NCI-H510A treated with DMSO at 0.1 percent for 48 hours (cell line): ENCODE measurements at regions not wholly inside any gene's neighbourhood (a gene's known extent, or its start where the extent isn't known, plus 50 kb on each side); places are given as distances from the start of the nearest gene placed in this dataset.
"Not testable (repeated sequence)": the region's sequence is repeated elsewhere in the genome, so short reads cannot be mapped to it uniquely, and the experiment has no call there.

Experiments
- DNase-seq: peaks from one replicate; lab custom pipeline; 2025; lab: John Stamatoyannopoulos, UW

DNA sequence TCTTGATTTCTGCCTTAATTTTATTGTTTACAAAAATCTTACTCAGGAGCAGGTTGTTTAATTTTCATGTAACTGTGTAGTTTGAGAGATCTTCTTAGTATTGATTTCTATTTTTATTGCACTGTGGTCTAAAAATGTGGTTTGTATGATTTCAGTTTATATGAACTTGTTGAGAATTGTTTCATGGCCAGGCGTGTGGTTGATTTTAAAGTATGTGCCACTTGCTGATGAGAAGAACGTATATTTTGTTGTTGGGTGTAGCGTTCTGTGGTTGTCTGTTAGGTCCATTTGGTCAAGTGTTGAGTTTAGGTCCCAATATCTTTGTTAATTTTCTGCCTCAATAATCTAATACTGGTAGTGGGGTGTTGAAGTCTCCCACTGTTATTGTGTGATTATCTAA, 996.8 kb downstream of the PCDH19 start:
- DNase-seq = no peak

DNA sequence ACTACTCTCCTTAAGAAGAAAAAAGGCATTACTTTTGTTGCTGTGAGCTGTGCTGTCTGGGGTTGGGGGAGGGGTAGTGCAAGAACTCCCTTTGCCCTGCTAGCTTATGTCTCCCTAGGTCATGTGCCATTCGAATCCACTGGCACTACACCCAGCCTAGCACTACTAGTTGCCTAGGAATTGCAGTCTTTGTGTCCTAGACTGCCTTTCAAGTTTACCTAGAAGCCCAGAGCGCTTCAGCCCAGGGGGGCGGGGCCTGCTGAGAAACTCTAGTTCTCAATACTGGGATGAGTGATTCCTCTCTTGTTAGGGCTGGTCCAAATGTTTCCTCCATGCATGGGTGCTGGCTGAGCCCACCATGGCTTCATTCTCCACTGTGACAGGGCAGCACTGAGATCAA, 1011.5 kb downstream of the PCDH19 start:
- no peak for DNase-seq

DNA sequence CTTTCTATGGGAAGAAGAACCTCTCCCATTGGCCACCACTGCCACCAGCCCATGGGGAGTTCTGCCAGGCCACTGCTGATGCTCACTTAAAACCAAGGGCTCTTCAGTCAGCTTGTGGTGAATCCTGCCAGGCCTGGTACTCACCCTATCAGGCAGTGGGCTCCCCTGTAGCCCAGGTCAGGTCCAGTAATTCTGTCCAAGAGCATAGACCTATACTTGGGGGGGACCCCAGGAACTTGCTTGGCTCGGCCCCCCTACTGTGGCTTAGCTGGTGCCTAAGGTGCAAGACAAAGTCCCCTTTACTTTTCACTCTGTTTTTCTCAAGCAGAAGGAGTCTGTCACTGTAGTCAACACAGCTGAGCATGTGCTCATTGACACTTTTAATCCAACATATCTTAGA, 1012.2 kb downstream of the PCDH19 start:
- no peak for DNase-seq

DNA sequence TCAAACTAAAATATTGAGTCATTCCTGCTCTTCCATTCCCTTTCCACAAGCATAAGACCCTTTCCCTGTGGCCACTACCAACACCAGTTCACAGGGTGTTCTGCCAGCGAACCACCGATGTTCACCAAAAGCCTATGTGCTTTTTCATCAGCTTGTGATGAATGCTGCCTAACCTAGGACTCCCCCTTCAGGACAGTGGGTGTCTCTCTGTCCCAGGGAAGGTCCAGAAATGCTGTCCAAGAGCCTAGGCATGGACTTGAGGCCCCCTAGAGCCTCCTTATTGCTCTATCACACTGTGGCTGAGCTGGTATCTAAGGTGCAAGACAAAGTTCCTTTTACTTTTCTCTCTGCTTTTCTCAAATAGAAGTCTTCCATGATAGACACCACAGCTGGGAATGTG, 1015.6 kb downstream of the PCDH19 start:
- no peak for DNase-seq

DNA sequence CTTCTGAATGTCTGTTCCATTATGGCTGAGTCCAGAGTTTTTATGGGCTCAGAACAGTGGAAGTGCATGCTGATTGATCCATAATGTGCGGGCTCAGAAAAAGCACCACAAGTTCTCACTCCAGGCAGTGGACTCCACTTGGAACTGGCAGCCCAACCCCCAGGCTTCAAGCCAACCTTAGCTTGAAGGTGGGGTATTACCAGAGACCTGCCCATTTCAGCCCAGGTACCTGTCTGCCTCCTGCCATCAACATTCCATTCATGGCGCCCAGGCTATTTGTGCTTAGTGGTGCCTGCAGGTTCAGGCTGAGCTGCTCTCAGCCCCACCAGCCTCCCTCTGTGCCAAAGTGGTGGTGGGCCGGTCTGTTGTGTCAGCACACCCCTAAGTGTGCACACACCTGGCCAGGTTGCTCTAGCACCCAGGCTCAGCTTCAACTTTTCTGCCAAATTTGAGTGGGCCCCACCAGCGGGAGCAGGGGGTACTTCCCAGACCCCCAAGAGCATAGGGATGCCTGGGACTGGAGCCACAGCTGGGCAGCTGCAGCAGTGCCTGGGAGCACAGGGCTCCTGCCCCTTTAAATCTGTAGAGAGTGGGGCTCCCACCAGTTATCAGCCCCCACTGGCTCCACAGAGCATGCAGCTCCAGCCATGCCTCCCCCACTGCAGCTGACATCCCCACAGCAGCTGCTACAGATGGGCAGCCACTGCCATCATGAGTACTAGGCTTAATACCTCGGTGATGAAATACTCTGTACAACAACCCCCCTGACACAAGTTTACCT, 1025.3 kb downstream of the PCDH19 start:
- no peak for DNase-seq

DNA sequence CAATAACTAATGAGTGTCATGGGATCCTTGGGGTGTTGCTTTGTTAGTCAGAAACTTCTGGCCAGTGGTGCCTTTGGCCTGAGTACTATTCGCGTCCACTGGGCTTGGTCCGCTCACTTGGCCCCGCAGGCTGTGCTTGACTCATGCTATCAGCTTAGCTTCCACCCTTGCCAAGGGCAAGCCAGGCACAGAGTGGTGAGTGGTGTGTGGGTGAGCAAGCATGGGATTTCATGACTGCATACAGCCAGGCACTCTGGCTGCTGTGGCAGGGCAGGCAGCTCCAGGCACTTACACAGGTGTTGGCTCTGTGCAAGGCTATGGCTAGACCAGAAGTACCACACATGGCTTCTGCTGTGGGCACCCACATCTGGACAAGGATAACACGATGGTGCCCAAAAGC, 1026.3 kb downstream of the PCDH19 start:
- no peak for DNase-seq

DNA sequence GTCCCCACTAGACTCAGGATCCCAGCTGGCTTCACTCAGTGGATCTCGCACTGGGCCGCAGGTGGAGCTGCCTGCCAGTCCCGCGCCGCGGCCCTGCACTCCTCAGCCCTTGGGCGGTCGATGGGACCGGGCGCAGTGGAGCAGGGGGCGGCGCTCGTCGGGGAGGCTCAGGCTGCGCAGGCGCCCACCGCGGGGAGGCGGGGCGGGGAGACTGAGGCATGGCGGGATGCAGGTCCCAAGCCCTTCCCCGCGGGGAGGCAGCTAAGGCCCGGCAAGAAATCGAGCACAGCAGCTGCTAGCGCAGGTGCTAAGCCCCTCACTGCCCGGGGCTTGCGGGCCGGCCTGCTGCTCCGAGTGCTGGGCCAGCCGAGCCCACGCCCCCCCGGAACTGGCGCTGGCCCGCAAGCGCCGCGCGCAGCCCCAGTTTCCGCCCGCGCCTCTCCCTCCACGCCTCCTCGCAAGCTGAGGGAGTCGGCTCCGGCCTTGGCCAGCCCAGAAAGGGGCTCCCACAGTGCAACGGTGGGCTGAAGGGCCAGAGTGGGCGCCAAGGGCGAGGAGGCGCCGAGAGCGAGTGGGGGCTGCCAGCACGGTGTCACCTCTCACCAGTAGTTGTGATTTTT, 1038.0 kb downstream of the PCDH19 start:
- peak; percentile 27 for DNase-seq

DNA sequence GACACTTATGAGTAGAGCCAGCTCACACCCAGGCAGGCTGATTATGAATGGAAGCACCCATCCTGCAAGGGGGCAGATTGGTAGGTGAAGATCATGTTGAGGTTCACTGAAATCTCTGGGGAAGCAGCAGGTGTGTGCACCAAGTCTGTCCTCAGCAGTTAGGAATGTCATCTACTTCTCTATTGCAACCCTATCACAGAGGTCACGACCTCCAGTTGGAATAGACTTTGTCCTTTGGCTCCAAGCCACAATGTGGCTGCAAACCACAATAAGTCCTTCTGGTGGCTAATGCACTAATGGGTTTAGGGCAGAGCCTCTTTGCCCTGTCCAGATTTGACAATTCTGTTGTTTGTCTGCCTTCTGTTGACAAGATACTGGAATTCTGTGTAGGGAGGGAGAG, 1056.7 kb downstream of the PCDH19 start:
- no peak for DNase-seq

DNA sequence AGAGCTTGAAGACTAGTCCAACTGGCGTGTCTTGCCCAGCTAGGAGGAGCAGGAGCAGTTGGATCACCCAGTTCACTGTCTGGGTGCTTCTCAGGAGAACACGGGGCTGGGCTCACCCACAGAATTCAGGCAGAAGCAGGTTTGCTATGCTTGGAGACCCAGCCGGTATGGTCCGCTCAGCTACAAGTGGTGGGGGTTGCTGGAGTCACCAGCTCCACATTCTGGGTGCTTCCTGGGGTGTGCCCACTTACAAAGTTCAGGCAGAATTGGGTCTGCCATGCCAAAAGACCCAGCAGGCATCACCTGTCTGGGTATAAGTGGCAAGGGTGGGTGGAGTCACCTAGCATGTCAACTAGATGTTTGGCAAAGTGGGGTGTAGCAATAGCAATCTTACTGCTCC, 1061.8 kb downstream of the PCDH19 start:
- DNase-seq = no peak

DNA sequence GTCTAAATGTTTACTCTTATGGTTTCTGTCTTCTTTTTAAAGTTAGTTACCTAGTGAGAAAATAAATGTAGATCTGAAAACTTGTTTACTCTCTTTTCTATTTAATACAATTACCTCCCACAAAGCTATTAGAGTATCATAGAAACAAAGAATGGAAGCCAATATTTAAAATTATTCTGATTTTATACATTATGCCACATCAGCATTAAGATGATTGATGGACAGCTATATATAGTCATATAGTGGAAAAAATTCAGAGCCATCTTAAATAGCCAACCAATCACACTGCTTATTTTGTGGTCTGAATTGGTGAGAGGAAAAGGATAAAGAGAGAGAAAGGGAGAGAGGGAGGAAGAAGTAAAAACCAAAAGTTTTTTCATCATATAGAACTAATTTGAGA, 1101.8 kb downstream of the PCDH19 start:
- DNase-seq = no peak

DNA sequence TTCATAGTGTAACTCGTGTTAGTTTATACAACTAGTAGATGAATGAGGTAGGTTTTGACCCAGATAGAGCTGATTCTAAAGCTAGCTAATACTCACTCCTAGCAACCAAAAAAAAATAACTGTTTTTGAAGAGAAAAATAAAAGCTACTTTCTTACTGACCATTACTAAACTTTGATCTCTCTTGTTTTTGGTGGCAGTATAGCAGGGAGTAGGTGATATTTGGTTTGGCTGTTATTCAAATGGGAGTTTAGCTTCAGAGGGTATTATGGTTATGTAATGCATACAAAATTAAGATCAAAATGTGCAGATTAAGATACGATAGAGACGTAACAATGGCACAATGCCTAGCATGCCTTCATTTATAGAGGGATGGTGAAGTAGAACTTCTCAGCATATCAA, 1104.5 kb downstream of the PCDH19 start:
- no peak for DNase-seq

DNA sequence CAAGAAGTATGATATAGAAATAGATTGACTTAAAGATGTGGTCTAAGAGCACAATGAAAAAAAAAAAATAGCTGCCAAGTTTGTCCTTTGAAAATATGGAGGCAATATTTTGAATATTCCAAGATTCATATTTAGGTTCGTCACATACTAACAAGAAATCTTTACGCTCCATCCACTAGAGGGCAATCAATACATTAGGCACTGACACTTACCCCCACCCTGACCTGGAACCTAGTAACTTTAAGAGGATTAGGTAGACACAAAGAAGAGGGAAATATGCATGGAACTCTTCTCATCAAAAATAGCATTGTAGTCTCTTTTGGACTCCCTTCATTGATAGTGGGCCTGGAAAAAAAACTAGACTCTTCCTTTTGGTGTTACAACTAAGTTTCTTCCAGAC, 1108.1 kb downstream of the PCDH19 start:
- peak; percentile 53 for DNase-seq

DNA sequence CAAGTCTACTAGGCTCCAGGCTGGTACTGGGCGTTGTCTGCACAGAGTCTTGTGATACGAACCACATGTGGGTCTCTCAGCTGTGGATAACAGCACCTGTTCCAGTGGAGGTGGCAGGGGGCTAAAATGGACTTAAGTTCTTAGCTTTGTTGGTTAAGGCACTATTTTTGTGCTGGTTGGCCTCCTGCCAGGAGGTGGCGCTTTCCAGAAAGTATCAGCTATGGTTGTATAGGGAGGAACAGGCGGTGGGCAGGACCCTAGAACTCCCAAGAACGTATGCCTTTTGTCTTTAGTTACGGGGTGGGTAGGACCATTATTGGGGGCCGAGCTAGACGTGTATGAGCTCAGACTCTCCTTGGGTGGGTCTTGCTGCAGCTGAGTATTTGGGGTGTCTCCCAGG, 1138.4 kb downstream of the PCDH19 start:
- no peak for DNase-seq

DNA sequence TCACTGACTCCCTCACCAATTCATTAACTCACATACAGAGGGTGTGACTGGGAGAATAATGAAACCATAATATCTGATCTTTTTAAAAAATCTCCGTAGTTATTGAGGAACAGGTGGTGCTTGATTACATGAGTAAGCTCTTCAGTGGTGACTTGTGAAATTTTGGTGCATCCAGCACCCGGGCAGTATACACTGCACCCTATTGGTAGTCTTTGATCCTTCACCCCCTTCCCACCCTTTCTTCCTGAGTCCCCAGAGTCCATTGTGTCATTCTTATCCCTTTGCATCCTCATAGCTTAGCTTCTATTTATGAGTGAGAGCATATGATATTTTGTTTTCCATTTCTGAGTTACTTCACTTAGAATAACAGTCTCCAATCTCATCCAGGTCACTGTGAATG, 1143.8 kb downstream of the PCDH19 start:
- no peak for DNase-seq

DNA sequence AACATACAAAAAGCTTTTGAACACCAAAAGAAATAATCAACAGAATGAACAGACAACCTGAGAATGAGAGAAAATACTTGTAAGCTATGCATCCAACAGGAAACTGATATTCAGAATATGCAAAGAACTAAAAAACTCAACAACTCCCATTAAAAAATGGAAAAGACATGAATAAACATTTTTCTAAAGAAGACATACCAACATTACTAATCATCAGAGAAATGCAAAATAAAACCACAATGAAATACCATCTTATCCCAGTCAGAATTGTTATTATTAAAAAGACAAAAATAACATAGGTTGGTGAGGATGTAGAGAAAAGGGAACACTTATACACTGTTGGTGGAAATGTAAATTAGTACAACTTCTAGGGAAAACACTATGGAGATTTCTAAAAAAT, 1161.9 kb downstream of the PCDH19 start:
- no peak for DNase-seq

DNA sequence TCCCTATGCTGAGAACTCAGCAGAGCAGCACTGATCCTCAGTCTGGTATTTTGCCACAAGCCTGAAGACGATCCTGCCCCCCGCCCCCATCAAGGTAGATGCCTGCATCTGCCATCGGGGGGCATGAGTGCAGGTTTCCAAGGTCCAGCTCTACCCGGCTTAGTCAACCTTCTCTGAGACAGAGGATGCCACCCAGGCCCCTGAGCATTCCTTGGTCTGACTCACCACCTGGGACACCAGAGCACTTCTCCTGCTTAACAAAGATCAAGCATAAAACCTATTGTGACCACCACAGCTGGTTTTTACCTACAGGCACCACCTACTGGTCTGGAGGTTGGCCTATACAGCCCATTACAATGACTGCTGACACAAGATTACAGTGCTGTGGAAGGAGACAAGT, 1168.1 kb downstream of the PCDH19 start:
- no peak for DNase-seq

DNA sequence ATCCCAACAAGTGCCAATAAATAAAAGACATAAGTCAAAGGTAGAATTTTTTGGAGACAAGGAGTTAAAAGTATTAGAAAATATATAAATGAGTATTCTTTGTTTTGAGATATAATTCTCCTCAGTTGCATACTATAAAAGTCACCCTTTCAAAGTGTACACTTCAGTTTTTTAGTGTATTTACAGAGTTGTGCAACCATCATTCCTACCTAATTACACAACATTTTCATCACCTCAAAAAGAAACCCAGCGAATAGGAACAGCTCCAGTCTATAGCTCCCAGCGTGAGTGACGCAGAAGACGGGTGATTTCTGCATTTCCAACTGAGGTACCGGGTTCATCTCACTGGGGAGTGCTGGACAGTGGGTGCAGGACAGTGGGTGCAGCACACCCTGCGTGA, 1175.7 kb downstream of the PCDH19 start:
- not testable (repeated sequence) for DNase-seq

DNA sequence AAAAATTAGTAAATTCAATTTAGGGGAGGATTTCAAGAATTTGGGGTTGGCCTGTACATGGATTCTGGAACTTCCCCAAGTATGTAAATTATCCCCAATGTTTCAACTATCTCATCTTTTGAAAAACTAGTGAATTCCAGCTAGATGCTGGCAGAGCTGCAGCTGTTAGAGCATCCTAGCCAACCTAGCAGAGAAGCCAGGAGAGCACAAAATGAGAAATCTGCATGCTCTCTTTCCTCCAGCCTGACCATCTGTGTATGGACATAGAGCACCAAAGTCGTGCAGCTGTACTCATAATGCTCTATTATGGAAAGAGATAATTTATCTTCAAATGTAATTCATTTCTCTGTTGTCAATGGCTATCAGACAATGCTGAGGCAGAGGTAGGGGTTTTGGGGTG, 1217.7 kb downstream of the PCDH19 start:
- no peak for DNase-seq

DNA sequence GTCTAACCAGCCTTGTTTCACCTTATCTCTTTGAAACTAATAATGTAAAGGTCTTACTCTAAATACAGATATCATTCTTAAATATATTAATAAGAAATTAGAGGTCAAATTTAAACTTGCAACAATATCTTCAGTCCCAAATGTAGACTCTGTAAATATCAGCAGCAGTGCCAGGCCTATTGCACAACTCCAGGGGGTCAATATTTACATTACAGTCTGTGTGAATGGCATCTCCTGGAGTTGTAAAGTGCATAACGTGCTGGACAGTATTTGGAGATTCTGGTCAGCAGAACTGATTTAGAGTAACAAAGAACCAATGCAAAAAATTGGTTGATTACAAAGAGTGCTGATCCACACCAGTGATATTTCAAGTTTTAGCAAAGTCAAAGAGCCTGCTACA, 1225.9 kb downstream of the PCDH19 start:
- peak; percentile 3 for DNase-seq

DNA sequence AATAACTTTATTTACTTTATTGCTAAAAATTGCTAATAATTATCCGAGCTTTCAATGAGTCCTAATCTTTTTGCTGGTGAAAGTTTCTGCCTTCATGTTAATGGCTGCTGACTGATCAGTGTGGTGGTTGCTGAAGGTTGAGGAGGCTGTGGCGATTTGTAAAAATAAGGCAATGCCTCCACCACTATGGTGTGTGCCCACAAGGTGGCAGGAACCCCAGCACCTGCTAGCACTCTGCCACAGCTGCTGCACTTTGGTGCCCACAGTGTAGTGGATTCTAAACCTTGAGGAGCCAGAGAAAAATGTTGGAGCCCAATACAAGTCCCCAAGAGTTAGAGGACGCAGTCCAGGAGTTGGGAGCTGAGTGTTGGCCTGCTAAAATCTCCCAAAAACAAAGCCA, 1237.1 kb downstream of the PCDH19 start:
- DNase-seq = no peak

DNA sequence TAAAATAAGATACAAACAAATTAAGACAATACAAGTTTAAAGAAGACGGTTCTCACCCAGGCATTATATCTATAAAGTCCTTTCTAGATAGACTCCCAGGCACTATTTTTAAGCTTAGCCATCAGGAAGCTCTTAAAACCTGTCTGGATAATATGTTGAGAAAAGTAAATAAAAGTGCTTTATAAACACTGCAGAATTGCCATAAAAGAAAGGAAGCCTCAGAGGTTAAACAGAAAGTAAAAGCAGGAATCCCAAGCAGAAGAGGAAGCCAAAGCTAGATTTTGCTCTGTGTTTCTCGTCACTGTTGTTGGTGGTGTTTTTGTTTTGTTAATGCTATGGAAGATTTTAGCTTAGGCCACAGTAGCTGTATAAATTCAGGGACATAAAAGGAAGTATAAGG, 1267.3 kb downstream of the PCDH19 start:
- DNase-seq = no peak

DNA sequence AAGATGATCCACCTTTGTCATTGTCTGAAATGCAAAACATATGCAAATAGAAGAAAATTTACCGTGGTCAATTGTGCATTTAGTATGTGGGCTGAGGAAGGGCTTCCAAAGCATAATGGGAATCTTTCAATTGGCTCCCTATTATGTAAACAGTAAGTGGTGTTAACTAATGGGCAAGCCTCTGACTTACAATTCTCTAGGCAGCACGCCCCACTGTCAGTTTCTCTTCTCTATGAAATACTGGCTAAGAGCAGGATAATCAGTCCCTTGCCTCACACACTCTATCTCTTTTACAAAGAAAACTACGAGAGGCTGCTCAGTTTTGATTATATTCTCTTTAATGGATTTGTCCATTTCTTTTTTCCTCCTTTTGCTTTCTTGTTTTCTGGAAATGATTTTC, 1272.6 kb downstream of the PCDH19 start:
- no peak for DNase-seq

DNA sequence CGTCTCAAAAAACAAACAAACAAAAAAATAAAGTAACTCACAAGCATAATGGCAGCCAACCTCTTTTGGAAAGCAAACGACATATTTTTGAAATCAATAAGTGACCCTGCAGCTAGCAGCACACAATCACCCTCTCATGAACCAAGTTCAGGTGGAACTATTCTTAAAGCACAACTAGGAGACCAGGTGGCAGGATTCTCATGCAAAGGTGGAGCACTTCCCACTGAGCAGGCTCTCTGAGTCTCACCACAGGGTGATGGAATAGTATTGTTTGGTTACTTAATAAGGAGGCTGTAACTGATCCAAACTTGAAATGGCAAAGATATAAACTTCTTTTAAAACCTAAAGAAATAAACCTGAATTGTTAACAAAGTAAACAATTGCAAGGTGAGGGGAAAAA, 1293.1 kb downstream of the PCDH19 start:
- DNase-seq = no peak
